ENCODE measurements at regions not wholly inside any gene's neighbourhood (a gene's known extent, or its start where the extent isn't known, plus 50 kb on each side); places are given as distances from the start of the nearest gene placed in this dataset.

DNA sequence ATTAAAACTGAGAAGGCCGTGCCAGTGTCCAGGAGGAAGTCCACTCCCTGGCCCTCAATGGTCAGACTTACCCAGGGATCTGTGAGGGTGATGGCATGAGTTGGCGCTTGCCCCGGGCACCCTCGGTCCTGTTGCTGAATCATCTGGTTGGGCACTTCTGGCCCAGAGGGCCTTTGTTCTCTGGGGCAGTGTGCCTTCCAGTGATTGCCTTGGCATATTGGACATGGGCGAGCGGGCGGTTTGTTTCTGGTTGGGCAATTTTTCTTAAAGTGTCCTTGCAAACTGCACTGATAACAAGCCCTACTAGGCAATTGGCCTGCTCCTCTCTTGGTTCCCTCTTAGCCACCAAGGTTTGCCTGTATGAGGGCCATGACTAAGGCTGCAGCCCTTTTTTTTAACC is 69.5 kb upstream of the ZDHHC17 start:
- Histone ChIP-seq H3K4me2 (replicated peaks; ENCODE audit: extremely low read depth, low read length, poor library complexity, severe bottlenecking) (no peak overlapping the region), H4K20me1 (ENCODE audit: insufficient read depth, low read length) (no peaks in the 10 kb centered on the region), H3K9ac (ENCODE audit: insufficient read depth, low read length, poor library complexity, severe bottlenecking) (no peak overlapping the region), H2AFZ (ENCODE audit: insufficient read depth, low read depth, low read length, poor library complexity, severe bottlenecking) (no peak overlapping the region), H3K79me2 (ENCODE audit: insufficient read depth, low read length) (no peaks in the 10 kb centered on the region), H3K9me3 (replicated peaks in 1 of 2; ENCODE audit: control insufficient read depth in 1 of 2, insufficient read depth in 1 of 2, low read length in 2 of 2) (no peaks in the 10 kb centered on the region), H3K4me3 (replicated peaks in 1 of 3; ENCODE audit: low read depth in 2 of 3, low read length in 3 of 3) (no peak overlapping the region), H3K4me1 (ENCODE audit: control insufficient read depth in 1 of 2, insufficient read depth in 2 of 2, low read length in 2 of 2) (no peaks in the 10 kb centered on the region), H3K27ac (ENCODE audit: low read depth in 1 of 2, low read length in 2 of 2) (no peak overlapping the region), H3K27me3 (ENCODE audit: control insufficient read depth in 2 of 2, insufficient read depth in 2 of 2, low read length in 2 of 2) (no peaks in the 10 kb centered on the region), H3K36me3 (replicated peaks in 1 of 2; ENCODE audit: control insufficient read depth in 1 of 2, insufficient read depth in 2 of 2, low read length in 2 of 2) (no peaks in the 10 kb centered on the region)
- intact Hi-C loops (cut with micrococcal nuclease), result no loop called here
- Mint-ChIP-seq H3K27ac (no peak overlapping the region), H3K27me3 (ENCODE audit: low read depth in 3 of 3) (no peaks in the 10 kb centered on the region), H3K36me3 (no peaks in the 10 kb centered on the region), H3K9me3 (peaks cover 0 to 2% (median 0%) of the 10 kb centered on the region in 7 donors), H3K4me3 (no peak overlapping the region), H3K4me1 (peaks cover 7% of the 10 kb centered on the region)
- TF ChIP-seq, protein P1, sequence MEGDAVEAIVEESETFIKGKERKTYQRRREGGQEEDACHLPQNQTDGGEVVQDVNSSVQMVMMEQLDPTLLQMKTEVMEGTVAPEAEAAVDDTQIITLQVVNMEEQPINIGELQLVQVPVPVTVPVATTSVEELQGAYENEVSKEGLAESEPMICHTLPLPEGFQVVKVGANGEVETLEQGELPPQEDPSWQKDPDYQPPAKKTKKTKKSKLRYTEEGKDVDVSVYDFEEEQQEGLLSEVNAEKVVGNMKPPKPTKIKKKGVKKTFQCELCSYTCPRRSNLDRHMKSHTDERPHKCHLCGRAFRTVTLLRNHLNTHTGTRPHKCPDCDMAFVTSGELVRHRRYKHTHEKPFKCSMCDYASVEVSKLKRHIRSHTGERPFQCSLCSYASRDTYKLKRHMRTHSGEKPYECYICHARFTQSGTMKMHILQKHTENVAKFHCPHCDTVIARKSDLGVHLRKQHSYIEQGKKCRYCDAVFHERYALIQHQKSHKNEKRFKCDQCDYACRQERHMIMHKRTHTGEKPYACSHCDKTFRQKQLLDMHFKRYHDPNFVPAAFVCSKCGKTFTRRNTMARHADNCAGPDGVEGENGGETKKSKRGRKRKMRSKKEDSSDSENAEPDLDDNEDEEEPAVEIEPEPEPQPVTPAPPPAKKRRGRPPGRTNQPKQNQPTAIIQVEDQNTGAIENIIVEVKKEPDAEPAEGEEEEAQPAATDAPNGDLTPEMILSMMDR (IDR thresholded peaks at IDR 0.05), result no peak
- 100% methylated on average over 4 of the region's 7 CpGs for WGBS (ENCODE audit: insufficient coverage)
- no peak for DNase-seq

DNA sequence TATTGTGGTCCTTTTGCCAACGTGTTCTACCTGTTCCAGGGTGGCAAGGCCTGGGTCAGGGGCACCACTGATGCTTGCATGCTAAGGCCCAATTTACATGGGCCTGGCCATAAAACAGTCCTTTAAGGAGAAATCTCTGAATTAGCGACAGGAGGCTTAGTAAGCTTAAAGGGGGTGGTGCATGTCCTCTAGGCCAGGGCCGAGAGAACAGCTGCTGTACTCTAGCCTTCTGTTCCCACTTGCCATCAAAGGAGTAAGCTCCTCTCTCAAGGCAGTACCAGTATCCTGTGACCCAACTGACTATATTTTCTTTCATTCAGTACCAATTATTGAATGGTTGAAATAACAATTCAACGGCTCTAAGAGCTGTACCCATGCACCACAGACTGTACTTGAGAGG is 67.7 kb upstream of the ZDHHC17 start:
- Histone ChIP-seq H4K20me1 (ENCODE audit: insufficient read depth, low read length) (no peaks in the 10 kb centered on the region), H3K4me1 (ENCODE audit: control insufficient read depth in 1 of 2, insufficient read depth in 2 of 2, low read length in 2 of 2) (no peaks in the 10 kb centered on the region), H2AFZ (ENCODE audit: insufficient read depth, low read depth, low read length, poor library complexity, severe bottlenecking) (no peak overlapping the region), H3K36me3 (replicated peaks in 1 of 2; ENCODE audit: control insufficient read depth in 1 of 2, insufficient read depth in 2 of 2, low read length in 2 of 2) (no peaks in the 10 kb centered on the region), H3K9ac (ENCODE audit: insufficient read depth, low read length, poor library complexity, severe bottlenecking) (no peak overlapping the region), H3K4me3 (replicated peaks in 1 of 3; ENCODE audit: low read depth in 2 of 3, low read length in 3 of 3) (no peak overlapping the region), H3K27ac (ENCODE audit: low read depth in 1 of 2, low read length in 2 of 2) (no peak overlapping the region), H3K79me2 (ENCODE audit: insufficient read depth, low read length) (no peaks in the 10 kb centered on the region), H3K9me3 (replicated peaks in 1 of 2; ENCODE audit: control insufficient read depth in 1 of 2, insufficient read depth in 1 of 2, low read length in 2 of 2) (no peaks in the 10 kb centered on the region), H3K27me3 (ENCODE audit: control insufficient read depth in 2 of 2, insufficient read depth in 2 of 2, low read length in 2 of 2) (no peaks in the 10 kb centered on the region), H3K4me2 (replicated peaks; ENCODE audit: extremely low read depth, low read length, poor library complexity, severe bottlenecking) (no peak overlapping the region)
- WGBS (ENCODE audit: insufficient coverage), result 100% methylated on average over 1 of the region's 4 CpGs
- intact Hi-C loops (cut with micrococcal nuclease), result no loop called here
- Mint-ChIP-seq H3K27me3 (ENCODE audit: low read depth in 3 of 3) (no peaks in the 10 kb centered on the region), H3K4me3 (no peak overlapping the region), H3K27ac (no peak overlapping the region), H3K36me3 (no peaks in the 10 kb centered on the region), H3K4me1 (peaks cover 7% of the 10 kb centered on the region), H3K9me3 (peaks cover 0 to 2% (median 0%) of the 10 kb centered on the region in 7 donors)
- TF ChIP-seq, protein P1 (IDR thresholded peaks at IDR 0.05), result no peak
- no peak for DNase-seq
